GM18861 (cell line): ENCODE measurements at regions not wholly inside any gene's neighbourhood (a gene's known extent, or its start where the extent isn't known, plus 50 kb on each side); places are given as distances from the start of the nearest gene placed in this dataset.
"Not testable (repeated sequence)": the region's sequence is repeated elsewhere in the genome, so short reads cannot be mapped to it uniquely, and the experiment has no call there.

Experiments
- ATAC-seq: cut with Tn5 transposase; IDR thresholded peaks from one replicate; pipeline ENCODE4 v1.9.1; 2021; ENCODE audit not compliant: unreplicated experiment

DNA sequence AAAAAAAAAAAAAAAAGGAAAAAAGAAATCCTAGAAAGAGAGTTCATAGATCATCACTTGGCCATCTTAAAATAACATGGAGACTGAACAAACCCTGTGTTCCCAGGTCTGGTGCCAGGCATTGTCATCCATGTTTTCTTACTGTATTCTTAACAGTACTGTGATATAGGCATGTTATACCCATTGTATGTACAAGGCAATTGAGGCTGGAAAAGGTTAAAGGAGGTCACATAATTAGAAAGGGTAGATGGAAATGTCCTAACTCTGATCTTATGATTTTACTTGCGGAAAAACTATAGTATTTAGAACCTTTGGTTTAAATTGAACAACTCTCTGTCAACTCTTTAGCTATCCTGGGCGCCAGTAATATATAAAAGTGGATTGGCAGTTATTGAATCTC lies 478.2 kb upstream of the RGS6 start:
- no peak for ATAC-seq

DNA sequence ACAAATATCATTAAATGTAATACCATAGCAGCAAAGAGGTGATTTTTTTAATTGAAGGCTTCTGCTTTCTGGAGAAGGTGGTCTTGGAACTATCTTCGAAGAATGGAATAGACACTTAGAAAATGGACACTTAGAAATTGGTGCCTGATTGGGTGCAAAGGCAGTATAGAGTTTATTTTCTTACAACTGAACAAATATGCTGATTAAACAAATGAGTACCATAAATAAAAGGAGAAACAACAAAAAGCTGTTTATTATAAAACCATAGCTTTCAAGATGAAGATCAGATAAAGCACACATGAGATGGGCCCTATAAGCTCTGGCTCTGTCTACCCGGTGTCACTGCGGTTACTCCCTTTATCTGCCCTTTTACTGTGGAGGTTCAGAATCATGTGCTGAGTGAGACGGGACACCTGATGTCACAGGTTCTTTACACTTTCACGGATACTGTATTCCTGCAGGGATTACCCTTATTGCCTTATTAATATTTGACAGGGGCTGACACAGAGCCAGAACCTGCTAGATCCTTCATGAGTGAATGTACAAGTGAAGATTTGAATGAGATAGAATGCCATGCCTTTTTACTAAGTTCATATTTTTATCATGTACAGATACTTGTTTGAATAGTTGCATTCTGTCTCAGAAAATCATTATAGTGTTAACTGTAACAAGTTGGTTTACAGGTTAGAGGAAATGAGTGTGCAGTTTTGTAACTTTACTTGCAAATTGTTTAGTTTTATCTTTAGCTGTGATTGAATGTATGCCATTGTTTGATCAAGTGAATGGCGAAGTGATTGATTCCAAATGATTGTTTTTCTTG lies 477.5 kb upstream of the RGS6 start:
- no peak for ATAC-seq

DNA sequence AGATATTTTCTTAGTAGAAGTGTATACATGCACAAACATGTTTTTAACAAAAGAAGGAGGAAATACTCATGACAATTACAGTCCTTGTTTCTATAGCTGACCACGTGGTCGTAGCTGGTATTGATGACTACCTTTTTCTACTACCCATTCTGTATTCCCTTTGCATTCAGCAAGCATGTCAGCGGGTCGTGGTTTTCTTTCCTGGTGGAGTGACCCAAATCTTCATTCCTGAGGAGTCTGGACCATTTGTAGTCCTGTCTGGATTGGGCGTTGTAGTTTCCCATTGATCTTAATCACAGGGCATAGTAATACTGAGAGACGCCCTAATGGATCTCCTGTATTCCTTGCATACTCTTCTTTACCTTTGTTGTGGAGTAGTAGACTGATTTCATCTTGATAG lies 472.1 kb upstream of the RGS6 start:
- ATAC-seq: no peak

DNA sequence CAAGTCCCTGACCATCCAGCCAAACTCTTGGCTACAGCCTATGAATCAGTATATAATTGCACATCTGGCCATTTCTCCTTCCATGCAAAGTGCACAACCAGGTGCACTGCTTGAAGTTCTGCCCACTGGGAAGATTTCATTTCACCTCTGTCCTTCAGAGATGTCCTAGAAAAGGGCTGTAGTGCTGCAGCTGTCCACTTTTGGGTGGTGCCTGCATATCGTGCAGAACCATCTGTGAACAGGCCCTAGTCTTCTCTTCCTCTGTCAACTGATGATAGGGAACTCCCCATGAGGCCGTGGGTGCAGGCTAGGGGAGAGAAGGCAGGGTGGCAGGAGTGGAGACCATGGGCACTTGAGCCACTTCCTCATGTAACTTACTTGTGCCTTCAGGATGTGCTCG lies 470.6 kb upstream of the RGS6 start:
- not testable (repeated sequence) for ATAC-seq

DNA sequence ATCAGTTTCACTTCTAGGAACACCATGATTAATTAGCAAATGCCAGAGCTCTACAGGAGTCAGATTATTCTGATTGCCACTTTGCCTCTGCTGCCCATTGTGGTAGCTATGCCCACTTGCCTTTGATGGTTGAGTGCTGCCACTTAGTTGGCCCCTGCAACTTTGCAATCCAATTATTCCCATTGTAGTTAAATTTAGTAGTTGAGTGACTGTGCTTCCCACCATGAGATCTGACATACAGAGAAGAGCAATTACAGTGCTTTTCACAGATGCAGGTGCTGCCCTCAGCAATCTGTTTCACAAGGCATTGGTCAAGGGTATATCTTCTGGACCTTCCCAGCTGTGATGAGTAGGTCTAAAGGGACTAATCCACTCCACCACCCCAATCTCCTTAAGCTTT lies 468.4 kb upstream of the RGS6 start:
- ATAC-seq: no peak

DNA sequence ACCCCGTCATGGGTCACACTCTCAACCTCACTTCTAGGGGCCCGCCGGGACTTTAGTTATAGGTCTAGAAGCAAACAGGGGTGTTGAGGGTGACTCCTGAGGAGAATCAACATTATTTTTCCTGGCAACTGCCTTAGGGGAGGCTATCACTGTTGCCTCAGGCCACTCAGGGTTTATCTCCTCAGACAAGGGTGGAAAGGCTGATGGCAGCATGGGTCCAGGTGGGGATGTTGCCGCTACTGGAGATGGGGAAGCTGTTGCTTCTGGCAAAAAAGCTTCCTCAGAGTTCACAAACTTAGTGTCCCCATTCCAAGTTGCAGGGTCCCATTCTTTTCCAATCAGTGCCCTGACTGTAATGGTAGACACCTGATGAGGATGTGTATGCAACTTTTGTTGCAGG lies 467.4 kb upstream of the RGS6 start:
- no peak for ATAC-seq

DNA sequence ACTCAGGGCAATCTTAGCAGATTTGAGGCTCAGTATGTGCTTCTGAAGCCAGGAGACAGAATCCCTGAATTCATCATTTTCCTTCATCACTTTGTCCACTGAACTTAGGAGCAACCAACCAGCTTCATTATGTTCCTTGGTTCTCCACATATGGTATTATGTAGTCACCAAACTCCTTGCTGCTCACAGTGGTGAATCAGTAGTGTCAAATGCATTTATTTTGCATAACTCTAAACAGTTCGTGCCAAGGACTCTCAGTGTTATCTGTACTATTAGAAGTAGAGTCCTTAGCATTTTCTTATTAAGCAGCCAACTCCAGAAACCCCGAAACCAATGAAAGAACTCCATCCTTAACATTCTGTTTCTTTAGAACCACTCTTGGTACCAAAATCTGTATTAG lies 466.9 kb upstream of the RGS6 start:
- ATAC-seq: no peak

DNA sequence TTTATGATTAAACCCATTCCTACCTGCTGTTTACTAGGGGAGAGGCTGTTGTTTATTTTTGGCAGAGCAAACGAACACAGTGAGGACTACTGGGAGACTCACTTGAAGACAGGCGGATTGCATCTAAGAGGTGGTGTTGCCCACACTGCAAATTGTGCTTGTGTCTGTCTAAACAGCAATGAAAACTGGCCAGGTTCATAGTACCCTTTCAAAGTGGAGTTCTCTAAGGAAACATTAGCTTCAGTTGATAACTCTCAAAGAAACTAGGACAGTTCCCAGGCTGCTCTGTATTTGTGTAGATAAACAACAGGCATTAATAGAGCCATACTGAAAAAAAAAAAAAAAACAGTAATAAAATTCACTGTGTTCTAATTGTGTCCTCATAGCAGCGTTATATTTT lies 466.0 kb upstream of the RGS6 start:
- no peak for ATAC-seq

DNA sequence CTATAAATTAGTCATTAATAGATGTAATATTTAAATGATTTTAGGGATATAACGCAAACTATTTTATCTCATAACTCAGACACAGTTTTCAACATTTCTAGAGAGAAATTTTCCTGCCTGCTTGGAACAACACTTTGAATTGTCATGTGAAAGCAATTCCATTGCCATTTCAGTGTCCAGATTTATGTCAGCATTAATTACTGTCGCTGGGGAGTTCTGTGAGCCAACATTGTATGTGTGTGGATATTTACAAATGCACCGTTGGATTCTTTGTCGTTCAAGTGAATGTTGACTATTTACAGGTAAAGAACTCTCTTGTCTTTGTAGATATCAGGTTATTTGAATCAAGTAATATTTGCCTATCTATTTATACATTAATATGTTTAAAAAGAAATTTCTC lies 465.3 kb upstream of the RGS6 start:
- ATAC-seq: no peak

DNA sequence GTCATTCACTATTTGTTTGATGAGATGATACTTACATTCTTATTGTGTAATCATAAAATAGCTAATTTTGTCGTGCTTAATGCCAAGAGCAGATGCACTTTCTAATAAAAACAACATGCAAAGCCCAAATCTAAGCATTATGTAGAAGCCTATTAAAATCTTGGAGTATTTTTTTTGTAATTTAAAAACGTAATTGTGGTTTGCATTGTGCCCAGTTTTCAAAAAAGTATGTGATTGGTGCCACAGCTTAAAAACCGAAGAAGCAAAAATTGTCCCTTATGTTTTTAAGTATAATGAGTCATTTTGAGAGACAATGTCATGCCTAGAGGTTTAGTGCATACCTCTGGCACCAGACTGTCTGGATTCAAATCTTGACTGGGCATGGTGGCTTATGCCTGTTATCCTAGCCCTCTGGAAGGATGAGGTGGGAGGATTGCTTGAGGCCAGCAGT lies 464.8 kb upstream of the RGS6 start:
- no peak for ATAC-seq

DNA sequence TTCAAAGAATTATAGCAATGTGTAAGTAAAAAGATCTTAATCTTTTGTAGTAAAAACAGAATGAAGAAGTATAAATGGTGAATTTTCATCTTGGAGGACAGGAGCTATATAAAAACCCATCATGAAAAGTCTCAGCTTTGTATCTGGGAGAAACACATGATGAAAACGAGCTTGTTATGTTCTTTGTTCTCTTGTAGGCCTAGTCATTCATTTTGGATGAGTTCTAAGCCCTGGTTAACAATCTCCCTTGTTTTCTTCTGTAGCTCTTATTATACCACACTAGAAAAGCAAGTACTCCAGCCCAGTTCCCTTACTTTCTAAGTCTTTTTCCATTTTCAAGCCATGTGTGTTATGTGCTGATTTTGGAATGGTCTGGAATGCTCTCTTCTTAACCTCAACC lies 463.5 kb upstream of the RGS6 start:
- ATAC-seq: no peak

DNA sequence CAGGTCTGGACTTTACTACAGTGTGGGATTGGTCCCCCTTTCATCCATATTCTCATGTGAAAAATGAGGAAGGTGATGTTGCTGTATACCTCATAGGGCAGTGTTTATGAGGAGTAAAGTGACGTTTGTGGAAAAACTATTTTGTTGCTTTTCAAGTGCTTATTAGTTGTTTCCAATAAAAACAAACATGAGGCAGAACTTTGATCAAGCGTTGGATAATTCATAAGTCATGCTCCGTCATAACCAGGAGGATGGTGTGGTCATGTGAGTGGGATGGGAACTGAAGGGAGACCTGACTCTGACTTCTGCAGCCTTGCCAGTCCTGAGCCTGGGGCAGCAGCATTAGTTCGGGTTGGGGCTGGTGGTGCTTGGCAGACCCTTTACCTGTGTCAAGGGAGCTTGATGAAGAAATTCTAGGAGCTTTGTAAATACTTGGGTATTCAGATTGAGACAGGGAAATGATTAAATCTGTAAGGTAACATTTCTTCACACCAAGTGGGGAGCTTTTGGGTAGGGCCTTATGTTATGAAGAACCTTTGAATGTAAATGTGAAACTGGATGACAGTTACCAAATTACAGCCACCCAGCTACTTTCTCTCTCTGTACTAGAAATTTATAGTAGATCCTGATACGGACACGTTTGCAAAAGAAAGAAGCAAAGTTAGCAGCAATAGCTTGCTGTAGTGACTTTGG lies 462.4 kb upstream of the RGS6 start:
- ATAC-seq: no peak

DNA sequence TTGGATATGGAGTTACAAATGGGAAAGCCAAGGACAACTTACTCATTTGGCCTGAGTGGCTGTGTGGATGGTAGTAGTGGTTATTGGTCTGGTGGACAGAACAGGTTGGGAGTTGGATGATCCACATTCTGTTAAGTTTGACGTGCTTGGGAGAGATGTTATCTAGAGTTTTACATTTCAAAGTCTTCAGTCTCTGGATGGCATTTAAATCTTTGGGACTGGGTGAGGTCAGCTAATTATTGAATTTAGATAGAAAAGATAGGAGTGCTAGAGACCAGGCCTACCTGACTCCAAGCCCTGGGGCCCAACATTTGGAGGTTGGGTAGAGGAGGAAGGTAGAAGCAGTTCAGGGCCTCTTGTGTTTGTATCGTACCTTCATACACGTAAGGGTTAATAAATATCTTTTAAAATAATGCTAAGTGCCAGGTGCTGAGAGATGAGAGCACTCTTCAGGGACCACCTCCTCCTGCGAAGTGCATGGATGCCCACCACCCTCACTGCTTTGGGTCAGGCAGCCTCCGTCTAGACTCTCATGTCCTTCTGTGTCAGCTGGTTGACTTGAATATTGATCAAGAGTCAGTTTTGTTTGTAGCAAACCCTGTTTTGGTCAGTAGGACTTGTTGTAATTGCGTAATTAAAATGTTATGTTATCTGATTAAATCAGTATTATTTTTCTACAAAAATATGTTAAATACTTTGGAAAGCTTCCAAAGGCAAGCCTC lies 460.4 kb upstream of the RGS6 start:
- no peak for ATAC-seq

DNA sequence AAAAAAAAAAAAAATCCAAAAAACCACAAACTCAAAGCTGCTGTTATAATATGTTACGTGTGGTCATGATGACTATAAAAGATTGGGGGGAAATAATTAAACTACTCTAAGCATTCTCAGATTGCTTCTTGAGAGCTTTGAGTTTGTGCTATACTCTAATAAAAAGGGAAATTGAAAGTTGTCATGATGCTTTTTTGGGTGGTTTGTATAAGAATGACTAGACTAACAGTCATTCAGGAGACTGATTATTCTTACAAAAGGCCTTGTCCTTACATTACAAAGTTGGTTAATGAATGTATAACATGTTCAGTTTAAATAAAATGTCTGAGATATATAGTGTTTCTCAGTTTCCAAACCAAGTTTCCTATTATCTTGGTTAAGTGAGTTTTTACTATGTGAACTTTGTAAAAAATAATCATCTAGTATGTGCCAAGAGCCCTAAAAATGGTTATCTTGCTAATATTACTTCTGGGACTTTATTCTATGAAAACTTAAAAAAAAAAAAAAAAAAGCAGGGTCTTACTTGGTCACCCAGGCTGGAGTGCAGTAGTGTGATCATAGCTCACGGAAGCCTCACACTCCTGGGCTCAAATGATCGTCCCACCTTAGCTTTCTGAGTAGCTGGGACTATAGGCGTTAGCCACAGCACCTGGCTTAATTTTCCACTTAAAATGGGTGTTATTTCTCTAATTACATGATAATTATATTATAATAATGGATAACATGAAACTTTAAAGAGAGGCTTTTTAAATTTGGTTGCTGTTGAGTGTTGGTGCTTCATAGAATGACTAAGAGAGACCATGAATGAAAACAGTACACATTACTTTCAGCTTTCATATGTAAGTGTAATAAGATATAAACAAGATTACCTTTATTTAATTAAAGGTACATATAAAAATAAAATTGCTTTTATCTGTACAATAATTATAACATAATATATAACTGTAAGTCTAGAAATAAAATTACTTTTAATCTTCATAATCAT lies 459.6 kb upstream of the RGS6 start:
- ATAC-seq: peak; percentile 54

DNA sequence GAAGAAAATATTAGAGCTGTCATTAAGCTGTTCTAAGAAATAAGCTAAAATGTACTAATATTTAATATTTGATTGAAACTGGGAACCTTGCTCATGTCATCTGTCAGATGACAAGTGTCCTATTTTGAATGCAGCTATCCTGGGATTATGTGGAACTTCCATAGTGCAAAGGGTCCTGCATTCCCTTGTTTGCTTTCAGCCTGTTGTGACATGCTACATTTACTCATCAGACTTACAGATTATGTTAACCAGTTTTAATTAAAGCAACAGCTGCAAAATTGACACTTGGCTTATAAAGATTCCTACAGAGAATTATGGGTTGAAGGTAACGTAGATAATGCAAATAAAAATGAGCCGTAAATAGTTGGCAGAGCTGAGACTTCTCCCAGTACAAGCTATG lies 458.4 kb upstream of the RGS6 start:
- ATAC-seq: no peak

DNA sequence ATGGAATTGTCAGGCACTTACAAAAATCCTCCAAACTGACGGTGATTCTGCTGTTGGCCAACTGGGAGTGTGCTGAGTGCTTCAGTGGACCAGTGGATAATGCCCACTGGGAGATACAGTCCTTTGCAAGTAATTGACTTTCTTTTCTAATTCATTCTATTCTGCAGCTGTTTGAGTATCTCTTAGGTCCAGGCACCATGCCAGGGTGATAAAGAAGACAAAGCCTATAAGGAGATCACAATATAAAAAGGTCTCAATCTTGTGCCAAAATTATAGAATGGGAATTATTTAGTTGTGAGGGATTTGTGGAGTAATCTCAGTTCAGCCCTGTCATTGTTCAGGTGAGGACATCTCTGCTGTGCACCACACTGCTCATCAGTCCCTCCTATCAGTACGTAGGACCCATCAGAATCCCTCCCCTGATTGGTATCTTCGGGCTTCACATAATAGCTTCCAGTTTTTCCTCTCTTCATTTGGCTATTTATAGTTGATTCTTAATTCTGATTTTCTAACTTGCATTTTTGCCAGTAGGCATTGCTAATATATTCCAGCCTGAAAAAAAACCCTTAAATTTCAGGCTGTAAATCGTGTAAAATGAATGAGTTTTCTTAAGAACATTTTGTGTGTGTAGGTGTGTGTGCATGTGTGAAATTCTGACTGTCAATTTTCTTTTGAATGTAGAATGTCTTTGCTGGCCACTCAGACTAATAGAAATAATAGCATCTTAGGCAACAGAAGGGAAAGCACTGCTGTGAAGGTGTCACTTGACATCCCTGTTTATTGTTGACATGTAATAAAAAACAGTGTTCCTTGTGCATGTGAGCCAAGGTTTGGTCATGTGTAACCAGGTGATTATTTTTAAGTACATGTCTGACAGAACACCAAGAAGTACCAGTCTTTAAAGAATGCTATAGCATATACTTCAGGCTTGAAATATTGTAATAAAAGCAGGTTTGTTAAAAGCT lies 457.6 kb upstream of the RGS6 start:
- ATAC-seq: no peak

DNA sequence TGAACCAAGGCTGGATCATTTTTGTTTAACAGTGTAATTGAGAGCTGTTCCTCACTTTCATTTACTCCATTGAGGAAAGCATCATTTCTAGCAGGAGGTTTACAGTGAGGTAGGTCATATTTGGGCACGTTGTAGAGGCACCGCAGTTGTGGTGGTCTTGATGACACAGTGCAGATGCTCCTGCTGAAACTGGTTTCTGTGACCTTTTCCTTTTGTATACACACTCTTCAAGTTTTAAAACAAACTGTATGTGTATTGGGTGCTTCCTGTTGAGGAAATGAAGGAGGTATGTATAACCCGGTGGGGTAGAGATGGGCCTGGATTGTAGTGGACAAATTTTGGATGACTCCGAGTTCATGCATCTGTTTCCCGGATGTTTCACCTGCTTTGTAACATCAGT lies 456.3 kb upstream of the RGS6 start:
- no peak for ATAC-seq

DNA sequence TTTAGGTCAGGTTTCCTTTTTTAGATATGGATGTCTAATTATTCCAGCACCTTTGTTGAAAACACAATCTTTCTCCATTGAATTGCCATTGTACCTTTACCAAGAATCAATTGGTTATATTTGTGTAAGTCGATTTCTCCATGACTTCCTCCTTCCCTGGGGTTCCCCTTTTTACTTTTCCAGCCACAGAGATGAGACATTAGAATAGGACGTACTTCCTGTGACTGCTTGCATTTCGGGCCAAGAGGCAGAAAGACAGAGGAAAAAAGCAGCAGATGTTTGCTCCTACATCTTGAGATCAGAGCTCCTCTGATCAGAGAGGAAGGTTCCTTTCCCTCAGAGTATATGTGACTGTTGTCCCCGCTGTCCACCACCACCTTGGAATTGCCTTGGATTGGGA lies 453.7 kb upstream of the RGS6 start:
- ATAC-seq: no peak

DNA sequence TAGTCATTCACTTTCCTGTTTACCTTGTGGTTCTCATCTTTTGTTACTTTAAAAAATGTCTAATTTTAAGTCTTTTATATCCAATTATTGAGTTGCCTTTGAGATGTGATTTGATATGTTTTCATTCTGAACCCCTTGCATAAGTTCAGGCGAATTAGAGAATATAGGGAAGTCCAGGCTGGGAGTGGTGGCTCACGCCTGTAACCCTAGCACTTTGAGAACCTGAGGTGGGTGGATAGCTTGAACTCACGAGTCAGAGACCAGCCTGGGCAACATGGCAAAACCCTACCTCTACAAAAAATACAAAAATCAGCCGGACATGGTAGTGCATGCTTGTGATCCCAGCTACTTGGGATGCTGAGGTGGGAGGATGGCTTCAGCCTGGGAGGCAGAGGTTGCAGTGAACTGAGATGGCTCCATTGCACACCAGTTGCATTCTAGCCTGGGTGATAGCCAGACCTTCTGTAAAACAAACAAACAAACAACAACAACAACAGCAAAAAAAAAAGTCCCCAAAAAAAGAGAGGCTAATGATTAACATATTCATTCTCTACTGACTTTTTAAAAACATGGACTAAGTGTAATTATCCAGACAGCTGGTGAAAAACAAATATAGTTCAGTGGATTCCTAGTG lies 451.1 kb upstream of the RGS6 start:
- ATAC-seq: no peak
